H9 (cell line): ENCODE measurements at regions not wholly inside any gene's neighbourhood (a gene's known extent, or its start where the extent isn't known, plus 50 kb on each side); places are given as distances from the start of the nearest gene placed in this dataset.

ENCODE experiments used
- DNase-seq: peaks from one replicate; pipeline ENCODE4 v3.0.0-alpha.2; 2017
- H2AFZ ChIP-seq: one replicate; pipeline ENCODE4 v1.6.1; 2013; ENCODE audit warnings: mild to moderate bottlenecking, low read length, control low read depth, moderate library complexity
- H2AK5ac ChIP-seq: 2 replicates; pipeline ENCODE4 v1.6.1; 2013; ENCODE audit warnings: low read length, control low read depth, mixed read lengths; ENCODE audit not compliant: insufficient read length
- H2BK120ac ChIP-seq: one replicate; pipeline ENCODE4 v1.6.1; 2013; ENCODE audit warnings: low read depth, mild to moderate bottlenecking, low read length, control low read depth, inconsistent platforms; ENCODE audit not compliant: poor library complexity, severe bottlenecking
- H2BK12ac ChIP-seq: 2 replicates; pipeline ENCODE4 v1.6.1; 2013; ENCODE audit warnings: low read length, control low read depth, mixed read lengths, low read depth; ENCODE audit not compliant: insufficient read length
- H2BK15ac ChIP-seq: 2 replicates; pipeline ENCODE4 v1.6.1; 2013; ENCODE audit warnings: low read depth, low read length, control low read depth
- H2BK20ac ChIP-seq: one replicate; pipeline ENCODE4 v1.6.1; 2013; ENCODE audit warnings: low read depth, mild to moderate bottlenecking, low read length, control low read depth, inconsistent platforms; ENCODE audit not compliant: poor library complexity, severe bottlenecking
- H2BK5ac ChIP-seq: 2 replicates; pipeline ENCODE4 v1.6.1; 2013; ENCODE audit warnings: low read length, control low read depth, mixed read lengths; ENCODE audit not compliant: insufficient read length
- H3K14ac ChIP-seq: 2 replicates; pipeline ENCODE4 v1.6.1; 2013; ENCODE audit warnings: low read length, control low read depth; ENCODE audit not compliant: insufficient read depth
- H3K18ac ChIP-seq: 2 replicates; pipeline ENCODE4 v1.6.1; 2013; ENCODE audit warnings: low read depth, mild to moderate bottlenecking, mixed read lengths, low read length, control low read depth; ENCODE audit not compliant: insufficient read length
- H3K23ac ChIP-seq: 2 replicates; pipeline ENCODE4 v1.6.1; 2013; ENCODE audit warnings: low read length, control low read depth, mixed read lengths, low read depth; ENCODE audit not compliant: insufficient read length
- H3K23me2 ChIP-seq: 2 replicates; pipeline ENCODE4 v1.6.1; 2013; ENCODE audit warnings: low read depth, mild to moderate bottlenecking, mixed read lengths, low read length, control low read depth; ENCODE audit not compliant: insufficient read length, poor library complexity, severe bottlenecking
- H3K27ac ChIP-seq: 2 replicates; pipeline ENCODE4 v1.5.1; 2013; ENCODE audit warnings: low read length, control low read depth, mixed read lengths, low read depth; ENCODE audit not compliant: insufficient read length
- H3K27me3 ChIP-seq: 2 replicates; pipeline ENCODE4 v1.6.1; 2013; ENCODE audit warnings: low read length, control low read depth, inconsistent platforms; ENCODE audit not compliant: insufficient read depth
- H3K4ac ChIP-seq: 2 replicates; pipeline ENCODE4 v1.6.1; 2013; ENCODE audit warnings: low read depth, mild to moderate bottlenecking, control low read depth, inconsistent platforms, low read length, moderate library complexity
- H3K4me1 ChIP-seq: 2 replicates; pipeline ENCODE4 v1.6.1; 2013; ENCODE audit warnings: low read length, control low read depth, inconsistent platforms; ENCODE audit not compliant: insufficient read depth
- H3K4me2 ChIP-seq: 2 replicates; pipeline ENCODE4 v1.6.1; 2013; ENCODE audit warnings: low read length, control low read depth, mixed read lengths; ENCODE audit not compliant: insufficient read length, insufficient read depth
- H3K56ac ChIP-seq: 2 replicates; pipeline ENCODE4 v1.6.1; 2013; ENCODE audit warnings: low read depth, mild to moderate bottlenecking, mixed read lengths, low read length, control low read depth; ENCODE audit not compliant: insufficient read length
- H3K79me1 ChIP-seq: 2 replicates; pipeline ENCODE4 v1.6.1; 2013; ENCODE audit warnings: low read depth, mild to moderate bottlenecking, moderate library complexity, low read length, control low read depth, inconsistent platforms; ENCODE audit not compliant: insufficient read depth, poor library complexity, severe bottlenecking
- H3K79me2 ChIP-seq: 2 replicates; pipeline ENCODE4 v1.6.1; 2013; ENCODE audit warnings: low read length, control low read depth, inconsistent platforms; ENCODE audit not compliant: insufficient read depth
- H3K9ac ChIP-seq: 2 replicates; pipeline ENCODE4 v1.6.1; 2013; ENCODE audit warnings: low read length, control low read depth, mixed read lengths; ENCODE audit not compliant: insufficient read length; ENCODE audit errors: extremely low read depth
- H3K9me3 ChIP-seq: one replicate; pipeline ENCODE4 v1.6.1; 2013; ENCODE audit warnings: low read depth, low read length, inconsistent platforms; ENCODE audit not compliant: control insufficient read depth
- H3T11ph ChIP-seq: one replicate; pipeline ENCODE4 v1.6.1; 2013; ENCODE audit warnings: mild to moderate bottlenecking, low read length, control low read depth, inconsistent platforms
- H4K20me1 ChIP-seq: one replicate; pipeline ENCODE4 v1.6.1; 2013; ENCODE audit not compliant: control insufficient read depth, insufficient read length, insufficient read depth
- H4K5ac ChIP-seq: 2 replicates; pipeline ENCODE4 v1.6.1; 2013; ENCODE audit warnings: low read depth, mild to moderate bottlenecking, mixed read lengths, low read length, control low read depth; ENCODE audit not compliant: insufficient read length
- H4K8ac ChIP-seq: replicated peaks from 2 replicates; pipeline ENCODE4 v1.6.1; 2013; ENCODE audit warnings: low read length, control low read depth, mixed read lengths, low read depth; ENCODE audit not compliant: insufficient read length
- H4K91ac ChIP-seq: 2 replicates; pipeline ENCODE4 v1.6.1; 2013; ENCODE audit warnings: low read depth, mild to moderate bottlenecking, moderate library complexity, mixed read lengths, low read length, control low read depth; ENCODE audit not compliant: insufficient read length
- H3K27ac Mint-ChIP-seq, 3 experiments: 2 replicates in 2 of 3; 3 replicates in 1 of 3; pipeline ENCODE4 v1.8.0; 2020 to 2021; ENCODE audit warnings: mixed read lengths in 3 of 3, mild to moderate bottlenecking in 1 of 3, moderate library complexity in 1 of 3
- H3K27me3 Mint-ChIP-seq: 2 replicates; pipeline ENCODE4 v1.8.0; 2021; ENCODE audit warnings: low read depth, mild to moderate bottlenecking, moderate library complexity, mixed read lengths
- H3K36me3 Mint-ChIP-seq, 3 experiments: 2 replicates in 2 of 3; 3 replicates in 1 of 3; pipeline ENCODE4 v1.8.0; 2020 to 2021; ENCODE audit warnings: low read depth in 3 of 3, mixed read lengths in 3 of 3; ENCODE audit not compliant: insufficient read depth in 1 of 3
- H3K4me1 Mint-ChIP-seq, 2 experiments: 2 replicates each; pipeline ENCODE4 v1.8.0; 2020; ENCODE audit warnings: mixed read lengths in 2 of 2
- H3K4me3 Mint-ChIP-seq, 2 experiments: 2 replicates in 1 of 2; 3 replicates in 1 of 2; pipeline ENCODE4 v1.8.0; 2020 to 2021; ENCODE audit warnings: mild to moderate bottlenecking in 2 of 2, mixed read lengths in 2 of 2, moderate library complexity in 1 of 2
- H3K9me3 Mint-ChIP-seq, 2 experiments: 2 replicates in 1 of 2; 3 replicates in 1 of 2; pipeline ENCODE4 v1.8.0; 2020; ENCODE audit warnings: mild to moderate bottlenecking in 2 of 2, mixed read lengths in 2 of 2, moderate library complexity in 1 of 2
- CTCF ChIP-seq: fragments of 200-600 bp; sonication (generic); conservative IDR thresholded peaks from 3 replicates; pipeline ENCODE4 v1.8.0; 2021; ENCODE audit warnings: antibody characterized with exemption, mild to moderate bottlenecking
- WGBS: extraction: QIAGEN DNeasy Blood & Tissue Kit; methylation state at CpG from one replicate; pipeline ENCODE4 v1.1.7; 2013; ENCODE audit warnings: missing lambda C conversion rate, low lambda C conversion rate, mixed read lengths; ENCODE audit not compliant: insufficient read length; ENCODE audit errors: extremely low coverage; 5-methylcytosine and 5-hydroxymethylcytosine counted together

DNA sequence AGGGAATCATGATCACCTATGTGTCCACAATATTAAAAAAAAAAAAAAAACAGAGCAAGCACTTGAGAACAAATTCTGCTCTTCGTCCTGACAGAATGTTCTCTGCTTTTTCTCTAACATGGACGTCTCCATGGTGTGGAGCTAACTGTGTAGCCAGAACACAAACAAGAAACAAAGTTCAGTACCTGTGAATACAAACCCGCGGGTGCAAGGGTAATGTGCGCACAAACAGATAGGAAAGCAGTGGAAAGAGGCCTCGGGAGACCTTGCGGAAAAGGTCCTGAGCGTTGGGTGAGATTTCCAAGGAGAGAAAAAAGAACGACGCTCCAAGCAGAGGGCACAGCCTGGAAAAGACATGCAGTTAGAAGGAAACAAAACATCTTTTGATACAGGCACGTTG lies 92.0 kb upstream of the TBL1X start:
- peaks cover 4 to 9% of the 10 kb centered on the region in 2 experiments for H3K4me1 Mint-ChIP-seq
- no peak overlapping the region for H4K5ac ChIP-seq

More for the DNA sequence above, 92.0 kb upstream of the TBL1X start:
- Histone ChIP-seq H2BK120ac (no peak overlapping the region), H3K4me2 (no peak overlapping the region), H2AK5ac (no peak overlapping the region), H3K27ac (no peak overlapping the region), H3K9me3 (no peaks in the 10 kb centered on the region), H3K56ac (no peak overlapping the region), H3K4me1 (no peaks in the 10 kb centered on the region; the same call in 1 of the 2 replicates), H3K4ac (no peak overlapping the region), H2AFZ (no peak overlapping the region), H3K14ac (no peak overlapping the region), H3K27me3 (no peaks in the 10 kb centered on the region), H3T11ph (no peak overlapping the region), H2BK5ac (no peak overlapping the region), H2BK20ac (no peak overlapping the region), H4K91ac (no peak overlapping the region), H2BK15ac (no peak overlapping the region), H3K79me1 (no peaks in the 10 kb centered on the region), H3K79me2 (no peaks in the 10 kb centered on the region), H4K20me1 (no peaks in the 10 kb centered on the region), H3K23ac (no peak overlapping the region), H3K18ac (no peak overlapping the region), H3K23me2 (no peaks in the 10 kb centered on the region), H2BK12ac (no peak overlapping the region), H3K9ac (no peak overlapping the region), H4K8ac (no peak overlapping the region)
- no peak for DNase-seq
- no peak for TF ChIP-seq CTCF
- no peak overlapping the region; a peak in 1 of 7 replicates for H3K27ac Mint-ChIP-seq
- WGBS, result no CpG with 5 or more reads among the region's 11 CpGs
- H3K27me3 Mint-ChIP-seq, result peaks cover 5% of the 10 kb centered on the region
- no peaks in the 10 kb centered on the region; a peak in 2 of 7 replicates for H3K36me3 Mint-ChIP-seq
- H3K4me3 Mint-ChIP-seq, result no peak overlapping the region
- H3K9me3 Mint-ChIP-seq, result peaks cover 0 to 52% of the 10 kb centered on the region in 2 experiments; a peak in 3 of 5 replicates
